Ecto neural progenitor cell (in vitro differentiated cells): ENCODE measurements at regions not wholly inside any gene's neighbourhood (a gene's known extent, or its start where the extent isn't known, plus 50 kb on each side); places are given as distances from the start of the nearest gene placed in this dataset.

Source experiments
- DNase-seq: peaks from one replicate; pipeline ENCODE4 v3.0.0-alpha.2; 2018; ENCODE audit warnings: low spot score

- no peak for DNase-seq
Measured at GRCh38 chr1:83028467-83028866, 970.5 kb downstream of the TTLL7 start.

GRCh38 chr1:83027511-83027910 is 971.4 kb downstream of the TTLL7 start:
- DNase-seq: no peak

GRCh38 chr1:83026745-83027144 is 972.2 kb downstream of the TTLL7 start:
- DNase-seq: no peak

DNA sequence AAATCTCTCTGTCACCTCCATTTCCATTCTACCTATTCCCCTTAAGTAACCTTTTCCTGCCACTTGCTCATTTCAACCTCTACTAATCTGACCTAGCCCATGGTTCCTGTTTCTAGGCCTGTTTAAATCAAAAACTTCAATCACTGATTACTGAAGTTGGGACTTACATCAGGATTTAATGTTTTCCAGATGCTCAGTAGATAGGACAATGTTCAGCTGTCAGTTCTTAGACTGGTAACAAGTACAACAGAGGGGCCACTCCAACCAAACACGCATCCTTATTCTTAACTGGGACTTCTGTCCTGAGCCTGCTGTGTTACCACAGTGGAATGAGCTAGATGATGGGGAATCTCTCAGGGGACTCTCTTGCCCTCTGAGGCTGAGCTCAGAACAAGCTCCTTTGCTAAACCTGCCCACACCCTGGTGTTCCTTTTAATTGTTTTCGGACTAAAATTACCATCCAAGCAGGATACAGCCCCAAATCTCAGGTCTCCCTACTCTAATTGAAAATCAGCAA is 974.6 kb downstream of the TTLL7 start:
- no peak for DNase-seq

GRCh38 chr1:83023212-83023611 is 975.7 kb downstream of the TTLL7 start:
- DNase-seq: no peak

GRCh38 chr1:83022206-83022605 is 976.7 kb downstream of the TTLL7 start:
- DNase-seq: no peak

DNA sequence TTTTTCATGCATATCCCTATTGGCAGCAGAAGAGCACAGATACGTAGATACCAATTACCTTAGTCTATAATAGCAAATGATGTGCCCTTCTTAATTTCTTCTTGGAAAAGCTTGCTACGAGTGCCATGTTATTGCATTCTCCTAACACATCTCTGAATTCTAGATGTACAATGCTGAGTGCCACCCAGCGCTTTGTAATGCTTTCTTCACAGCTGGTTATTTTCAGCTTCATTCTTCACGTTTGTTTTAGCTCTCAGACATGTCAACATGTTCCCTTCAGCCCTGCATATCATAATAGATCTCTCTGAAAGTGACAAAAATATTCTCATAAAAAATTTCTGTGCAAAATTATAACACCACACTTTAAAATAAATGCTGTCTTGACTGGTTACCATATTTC is 981.2 kb downstream of the TTLL7 start:
- no peak for DNase-seq

DNA sequence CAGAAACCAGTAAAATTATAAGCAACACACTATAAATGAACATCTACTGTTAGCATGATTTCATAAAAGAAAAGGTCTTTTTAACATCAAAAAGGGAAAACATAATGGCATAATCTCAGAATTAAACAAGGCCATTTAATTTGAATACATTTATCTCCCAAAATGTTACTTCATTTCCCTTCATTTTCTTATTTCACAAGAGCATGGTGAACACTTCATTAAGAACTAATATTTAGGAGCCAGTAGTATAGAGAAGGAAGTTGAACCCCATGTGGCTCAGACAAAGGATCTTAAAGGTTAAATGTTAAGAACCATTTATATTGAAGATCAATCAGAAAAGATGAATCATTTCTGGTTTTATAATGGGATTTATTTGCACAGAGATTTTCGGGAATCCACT is 981.7 kb downstream of the TTLL7 start:
- no peak for DNase-seq

DNA sequence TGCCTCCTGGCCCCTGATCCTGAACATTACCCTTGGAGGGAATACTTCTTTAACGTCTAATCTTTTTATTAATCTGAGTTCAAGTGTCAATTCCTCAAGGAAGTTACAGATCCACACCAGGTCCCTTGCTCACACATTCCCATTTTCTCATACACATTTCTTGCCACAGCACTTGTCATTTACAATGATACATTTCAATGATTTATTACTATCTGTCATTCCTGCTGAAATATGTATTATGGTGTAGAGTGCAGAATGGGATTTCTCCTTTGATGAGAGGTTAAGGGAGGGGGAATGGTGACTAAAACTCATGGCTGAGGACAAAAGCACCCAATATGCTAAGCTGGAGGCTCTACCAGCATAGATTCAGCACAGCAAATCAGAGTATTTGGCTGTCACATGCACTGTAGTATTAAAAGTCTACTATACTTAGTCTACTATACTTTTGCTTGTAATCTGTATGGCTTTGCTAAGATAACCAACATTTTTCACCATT is 982.5 kb downstream of the TTLL7 start:
- no peak for DNase-seq

- no peak for DNase-seq
Measured at GRCh38 chr1:83015163-83015562, 983.8 kb downstream of the TTLL7 start.

DNA sequence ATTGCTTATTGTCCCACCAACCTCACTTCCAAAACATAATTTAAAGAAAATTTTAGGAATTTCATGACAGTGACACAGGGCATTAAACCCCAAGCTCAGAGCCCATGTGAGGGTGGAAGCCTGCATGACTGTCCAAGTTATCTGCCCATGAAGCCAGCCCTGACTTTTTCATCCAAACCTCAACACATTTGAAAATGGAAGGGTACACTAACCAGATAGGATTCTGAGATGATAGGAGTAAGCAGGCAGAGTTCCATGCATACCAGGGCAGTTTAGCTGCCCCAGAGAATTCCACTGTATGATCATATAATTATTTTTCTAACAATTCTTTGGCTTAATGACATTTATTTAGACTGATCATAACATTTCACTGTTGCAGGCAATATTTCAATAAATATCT is 986.0 kb downstream of the TTLL7 start:
- no peak for DNase-seq

GRCh38 chr1:83011265-83011664 is 987.7 kb downstream of the TTLL7 start:
- no peak for DNase-seq

GRCh38 chr1:83006271-83006670 is 992.7 kb downstream of the TTLL7 start:
- no peak for DNase-seq

GRCh38 chr1:83000286-83000685 is 998.6 kb downstream of the TTLL7 start:
- DNase-seq: no peak

DNA sequence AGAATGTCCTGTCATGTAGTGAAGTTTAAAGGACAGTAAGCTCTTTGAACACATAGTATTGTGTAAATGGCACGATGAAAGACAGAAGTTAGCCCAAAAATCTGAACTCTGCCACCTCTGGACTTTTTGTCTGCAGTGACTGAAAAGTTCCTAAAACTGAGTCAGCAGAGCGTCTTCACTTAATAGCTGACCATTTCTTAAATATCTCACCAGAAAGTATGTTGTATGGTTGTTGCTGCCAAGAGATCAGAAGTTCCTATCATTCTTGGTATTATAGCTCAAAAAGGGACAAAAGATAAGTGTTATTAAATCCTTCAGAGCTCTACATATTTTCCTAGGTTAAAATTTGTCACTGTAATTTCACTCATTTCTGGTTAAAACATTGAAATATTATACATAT is 1003.0 kb downstream of the TTLL7 start:
- DNase-seq: no peak

DNA sequence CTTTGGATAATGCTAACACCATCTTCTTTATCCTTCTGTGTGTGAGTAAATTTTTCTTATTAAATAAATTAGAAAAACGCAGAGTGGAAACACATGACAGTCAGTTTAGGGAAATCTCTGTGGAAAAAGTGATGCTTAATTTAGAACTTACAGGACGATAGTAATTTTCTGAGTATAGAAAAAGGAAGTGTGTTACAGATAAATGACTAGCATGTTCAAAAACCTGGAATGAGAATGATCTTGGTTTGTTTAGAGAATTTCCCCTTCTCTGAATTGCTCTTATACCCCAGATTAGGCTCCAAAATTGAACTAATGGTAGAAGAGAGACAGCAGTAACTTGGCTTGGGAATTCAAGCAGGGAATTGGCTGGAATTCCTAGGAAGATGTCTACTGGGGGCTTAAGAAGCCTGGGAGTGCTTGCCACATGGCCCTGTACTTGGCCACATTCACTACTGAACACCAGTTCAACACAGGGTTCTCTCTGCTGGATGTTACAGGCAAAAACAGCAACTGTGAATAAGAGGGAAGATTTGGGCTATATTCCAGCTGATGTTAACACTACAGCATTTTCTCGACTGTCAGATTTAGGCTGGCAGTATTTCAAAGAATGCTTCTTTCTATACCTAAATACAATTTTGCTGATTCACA is 1004.2 kb downstream of the TTLL7 start:
- DNase-seq: no peak

DNA sequence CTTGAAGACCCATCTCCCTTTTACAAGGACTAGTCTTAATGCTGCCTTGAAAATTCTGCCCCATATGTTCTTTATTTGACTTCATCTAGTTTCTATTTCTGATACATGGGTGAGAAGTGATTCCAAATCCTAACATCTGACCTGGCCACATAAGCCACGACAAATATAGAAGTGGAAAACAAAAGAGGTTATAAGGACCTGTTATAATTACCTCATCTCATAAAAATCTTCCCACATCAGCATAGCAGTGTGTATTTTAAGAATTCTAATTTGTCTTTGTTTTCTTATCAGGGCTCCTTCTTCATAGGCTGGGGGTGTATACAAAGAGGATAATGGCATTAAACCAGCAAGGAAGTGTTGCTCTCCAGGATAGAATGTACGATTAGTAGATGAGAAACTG is 1007.4 kb downstream of the TTLL7 start:
- no peak for DNase-seq

DNA sequence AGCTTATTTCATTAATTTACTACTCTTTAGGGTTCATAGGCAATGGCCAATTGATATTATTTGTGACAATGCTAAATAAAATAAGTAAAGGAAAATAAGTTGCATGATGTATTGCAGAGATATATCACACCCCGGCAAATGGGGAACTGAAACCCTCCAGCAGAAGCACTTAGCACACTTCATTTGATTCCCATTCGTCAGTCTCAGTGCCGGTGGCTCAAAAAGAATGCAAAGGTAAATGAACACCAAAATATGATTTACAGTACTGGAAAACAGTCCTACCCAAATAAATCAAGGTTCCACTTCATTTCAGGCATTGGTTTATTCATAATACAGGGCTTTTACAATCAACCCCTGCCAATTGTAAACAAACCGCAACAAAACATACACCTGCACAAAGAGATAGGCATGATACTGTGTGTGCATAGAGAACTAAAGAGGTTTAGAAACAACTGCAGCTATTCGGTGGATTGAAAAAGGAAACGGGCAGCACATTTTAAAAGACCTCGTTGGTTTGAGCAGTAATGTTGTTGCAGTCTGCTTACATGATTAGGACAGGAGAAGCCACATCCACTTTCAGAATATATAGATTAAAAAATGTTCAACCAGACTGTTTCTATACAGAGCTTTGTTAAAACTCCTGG is 1019.2 kb downstream of the TTLL7 start:
- no peak for DNase-seq

DNA sequence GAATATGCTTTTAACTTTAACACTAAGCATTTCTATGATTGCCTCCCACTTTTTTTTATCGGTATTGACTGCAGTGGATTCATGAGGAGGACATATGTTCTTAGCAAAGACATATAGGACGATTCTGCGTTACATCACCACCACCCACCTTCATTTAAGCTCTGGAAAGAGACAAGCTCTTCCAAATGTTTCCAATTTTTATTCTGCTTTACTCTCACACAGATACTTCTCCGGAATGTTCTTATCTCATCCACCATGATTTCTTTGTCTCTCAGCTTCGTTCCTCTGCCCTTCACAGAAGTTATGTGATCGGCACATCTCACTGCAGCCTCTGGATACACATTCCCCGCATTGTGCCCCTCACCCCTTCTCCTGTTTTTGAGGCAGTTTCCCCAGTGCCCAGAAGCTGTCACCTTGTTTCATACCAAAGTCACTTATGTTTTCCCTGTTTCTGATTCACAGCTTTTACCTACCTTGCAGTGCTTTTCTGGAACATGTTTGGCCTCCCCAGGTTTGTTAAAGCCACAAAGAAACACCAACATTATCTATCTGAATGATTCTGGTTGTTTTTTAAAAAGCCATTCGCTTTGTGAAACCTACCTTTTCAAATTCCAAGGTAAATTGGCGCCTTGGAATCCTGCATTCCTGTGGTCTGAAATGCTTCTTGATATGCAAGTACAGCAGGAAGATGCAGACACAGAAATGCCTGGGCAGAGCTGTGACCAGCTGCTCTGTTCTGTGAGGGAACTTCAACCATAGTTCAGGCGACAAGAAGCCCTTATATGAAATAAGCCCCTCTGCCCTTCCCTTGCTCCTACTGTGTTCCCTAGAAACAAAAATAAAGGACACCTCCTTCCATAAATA is 1020.2 kb downstream of the TTLL7 start:
- DNase-seq: no peak

GRCh38 chr1:82972841-82973553 is 1025.9 kb downstream of the TTLL7 start:
- DNase-seq: no peak

DNA sequence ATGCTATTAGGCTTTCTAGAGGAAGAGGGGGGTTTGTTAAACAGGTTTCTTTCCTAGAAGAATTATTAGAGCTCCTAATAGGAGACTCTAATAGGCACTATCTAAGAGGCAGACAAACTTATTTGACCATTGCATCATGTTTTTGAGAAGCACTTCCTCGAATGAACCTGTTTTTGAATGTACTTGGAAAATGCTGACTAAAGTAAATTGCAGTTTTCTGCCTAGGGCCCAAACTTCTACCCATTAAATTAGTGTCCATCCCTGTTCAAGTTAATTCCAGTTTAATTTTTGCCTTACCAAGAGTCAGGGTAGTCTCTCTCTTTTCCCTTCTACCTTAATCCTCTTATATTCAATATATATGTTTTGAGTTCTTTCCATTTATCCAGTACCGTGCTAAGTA is 1029.6 kb downstream of the TTLL7 start:
- no peak for DNase-seq

GRCh38 chr1:82962658-82963057 is 1036.3 kb downstream of the TTLL7 start:
- no peak for DNase-seq
